HTR-8/SVneo (cell line): ENCODE measurements at regions not wholly inside any gene's neighbourhood (a gene's known extent, or its start where the extent isn't known, plus 50 kb on each side); places are given as distances from the start of the nearest gene placed in this dataset.
"Not testable (repeated sequence)": the region's sequence is repeated elsewhere in the genome, so short reads cannot be mapped to it uniquely, and the experiment has no call there.

Experiments
- DNase-seq: peaks from one replicate; pipeline ENCODE4 v3.0.0; 2011; ENCODE audit warnings: low spot score, mixed read lengths; ENCODE audit not compliant: insufficient read length
- FAIRE-seq: peaks from 2 replicates; lab custom pipeline; 2011; peaks lifted over from hg19 to GRCh38; lab: Jason Lieb, UNC

DNA sequence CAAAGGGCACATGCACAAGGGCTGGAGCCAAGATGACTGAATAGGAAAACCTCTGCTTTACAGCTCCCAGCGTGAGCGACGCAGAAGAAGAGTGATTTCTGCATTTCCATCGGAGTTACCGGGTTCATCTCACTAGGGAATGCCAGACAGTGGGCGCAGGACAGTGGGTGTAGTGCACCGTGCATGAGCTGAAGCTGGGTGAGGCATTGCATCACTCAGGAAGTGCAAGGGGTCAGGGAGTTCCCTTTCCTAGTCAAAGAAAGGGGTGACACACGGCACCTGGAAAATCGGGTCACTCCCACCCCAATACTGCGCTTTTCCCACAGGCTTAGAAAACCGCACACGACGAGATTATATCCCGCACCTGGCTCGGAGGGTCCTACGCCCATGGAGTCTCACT is 64.5 kb upstream of the HTR1E start:
- not testable (repeated sequence) for FAIRE-seq, DNase-seq

DNA sequence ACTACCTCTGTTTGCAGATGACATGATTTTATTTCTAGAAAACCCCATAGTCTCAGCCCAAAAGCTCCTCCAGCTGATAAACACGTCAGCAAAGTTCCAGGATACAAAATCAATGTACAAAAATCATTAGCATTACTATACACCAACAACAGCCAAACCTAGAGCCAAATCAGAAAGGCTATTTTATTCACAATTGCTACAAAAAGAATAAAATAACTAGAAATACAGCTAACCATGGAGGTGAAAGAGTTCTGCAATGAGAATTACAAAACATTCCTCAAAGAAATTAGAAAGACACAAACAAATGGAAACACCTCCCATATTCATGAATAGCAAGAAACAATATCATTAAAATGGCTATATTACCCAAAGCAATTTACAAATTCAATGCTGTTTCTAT is 65.6 kb upstream of the HTR1E start:
- no peak for FAIRE-seq

DNA sequence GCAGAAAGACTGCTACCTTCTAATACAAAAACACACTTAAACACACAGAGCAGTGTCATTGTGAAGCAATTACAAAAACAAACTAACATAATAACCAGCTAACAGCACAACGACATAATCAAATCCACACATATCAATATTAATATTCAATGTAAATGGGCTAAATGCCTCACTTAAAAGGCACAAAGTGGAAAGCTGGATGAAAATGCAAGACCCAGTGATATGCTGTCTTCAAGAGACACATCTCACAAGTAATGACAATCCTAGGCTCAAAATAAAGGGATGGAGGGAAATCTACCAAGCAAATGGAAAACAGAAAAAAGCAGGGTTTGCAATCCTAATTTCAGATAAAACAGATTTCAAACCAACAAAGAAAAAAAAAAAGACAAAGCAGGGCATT is 67.8 kb upstream of the HTR1E start:
- no peak for FAIRE-seq

More for the DNA sequence above, 65.6 kb upstream of the HTR1E start:
- no peak for DNase-seq

DNA sequence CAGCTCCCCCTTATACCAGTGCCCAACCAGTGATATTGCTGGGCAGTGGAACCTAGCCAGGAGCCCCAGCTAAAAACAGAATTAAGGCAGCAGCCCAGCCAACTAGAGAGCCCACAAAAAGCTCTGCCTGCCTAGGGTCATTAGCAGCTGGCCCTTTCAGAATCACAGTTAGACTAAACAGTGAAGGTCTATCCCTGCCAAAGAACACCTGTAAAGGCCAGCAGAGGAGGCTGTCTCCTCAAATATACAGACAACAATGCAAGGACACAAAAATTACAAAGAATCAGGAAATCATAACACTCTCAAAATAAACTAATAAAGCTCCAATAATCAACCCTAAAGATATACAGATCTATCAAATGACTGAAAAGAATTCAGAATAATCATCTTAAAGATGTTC is 77.8 kb upstream of the HTR1E start:
- DNase-seq: no peak

More for the DNA sequence above, 67.8 kb upstream of the HTR1E start:
- no peak for DNase-seq

DNA sequence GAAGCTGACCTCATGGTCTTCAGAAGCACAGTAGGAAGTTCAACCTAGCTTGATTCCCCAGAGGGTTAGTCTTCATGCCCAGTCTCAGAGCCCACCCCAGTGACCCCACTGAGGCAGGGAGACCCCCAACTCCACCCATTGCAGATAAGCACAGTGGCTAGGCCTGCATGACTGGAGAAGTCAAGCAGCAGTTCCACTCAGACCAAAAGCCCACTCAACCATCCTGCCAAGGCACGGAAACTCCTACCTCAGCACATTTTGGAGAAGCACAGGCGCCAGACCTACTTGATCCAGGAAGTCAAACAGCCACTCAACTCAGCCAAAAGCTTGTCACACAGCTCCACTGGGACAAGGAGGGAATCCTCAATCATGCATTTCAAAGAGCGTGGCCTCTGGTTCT is 78.4 kb upstream of the HTR1E start:
- no peak for DNase-seq
- no peak for FAIRE-seq

More for the DNA sequence above, 77.8 kb upstream of the HTR1E start:
- no peak for FAIRE-seq

DNA sequence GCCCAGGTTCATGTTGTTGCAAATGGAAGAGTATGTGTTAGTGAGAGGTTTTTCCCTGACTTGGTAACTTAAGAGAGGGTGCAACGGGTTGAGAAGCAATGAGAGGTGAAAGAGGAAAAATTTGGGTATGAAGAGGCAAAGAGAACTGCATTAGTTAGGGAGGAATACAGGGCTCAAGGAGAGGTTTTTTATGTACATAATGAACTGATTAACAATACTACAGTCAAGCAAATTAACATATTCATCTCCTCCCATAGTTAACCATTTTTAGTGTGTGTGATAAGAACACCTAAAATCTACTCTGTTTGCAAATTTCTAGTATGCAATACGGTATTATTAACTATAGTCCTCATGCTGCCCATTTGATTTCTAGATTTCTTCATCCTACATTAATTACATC is 79.5 kb upstream of the HTR1E start:
- DNase-seq: no peak
- FAIRE-seq: no peak

DNA sequence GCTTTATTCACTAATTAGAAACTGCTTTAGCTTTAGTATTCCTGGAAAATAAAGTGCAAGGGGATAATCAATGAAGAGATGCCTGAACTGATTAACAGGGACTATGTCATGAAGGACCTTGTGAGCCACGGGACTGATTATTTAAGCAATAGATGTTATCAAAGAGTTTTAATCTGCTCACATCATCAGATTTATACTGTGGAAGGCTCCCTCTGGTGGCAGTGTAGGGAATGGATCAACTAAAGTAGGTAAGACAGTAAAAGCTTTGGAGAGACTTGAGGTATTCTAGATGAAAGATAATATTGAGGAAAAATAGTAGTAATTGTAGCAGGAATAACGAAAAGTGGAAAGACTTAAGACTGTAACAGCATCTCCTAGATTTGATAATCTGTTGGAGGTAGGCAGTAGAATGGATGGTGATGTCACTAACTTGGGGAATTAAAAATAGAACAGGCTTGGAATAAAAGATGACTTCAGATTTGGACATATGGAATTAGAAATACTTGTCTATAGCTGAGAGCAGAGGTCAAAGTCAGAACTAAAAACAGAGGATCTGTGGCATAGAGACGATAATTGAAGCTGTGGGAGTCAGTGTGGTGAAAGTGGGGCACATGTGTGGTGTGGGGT is 80.3 kb upstream of the HTR1E start:
- DNase-seq (peak; percentile 3), FAIRE-seq (no peak)

DNA sequence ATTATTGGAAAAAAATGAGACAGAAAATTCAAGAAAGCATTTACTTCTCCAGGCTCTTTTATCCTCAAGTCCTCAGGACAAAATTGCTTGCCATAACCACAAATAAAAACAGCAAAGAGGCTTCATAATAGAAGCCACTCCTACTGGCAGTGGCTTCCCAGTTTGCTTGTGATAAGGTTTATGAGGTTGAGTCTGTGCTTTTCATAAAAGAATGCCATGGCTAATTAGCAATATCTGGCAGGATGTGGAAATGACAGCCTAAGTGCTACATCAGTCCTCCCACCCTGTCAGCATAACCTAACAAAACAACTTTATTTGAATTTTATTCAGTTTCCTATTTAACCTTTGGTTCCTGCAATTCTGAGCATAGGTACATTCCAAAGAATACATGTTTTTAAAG is 80.9 kb upstream of the HTR1E start:
- no peak for DNase-seq
- no peak for FAIRE-seq

DNA sequence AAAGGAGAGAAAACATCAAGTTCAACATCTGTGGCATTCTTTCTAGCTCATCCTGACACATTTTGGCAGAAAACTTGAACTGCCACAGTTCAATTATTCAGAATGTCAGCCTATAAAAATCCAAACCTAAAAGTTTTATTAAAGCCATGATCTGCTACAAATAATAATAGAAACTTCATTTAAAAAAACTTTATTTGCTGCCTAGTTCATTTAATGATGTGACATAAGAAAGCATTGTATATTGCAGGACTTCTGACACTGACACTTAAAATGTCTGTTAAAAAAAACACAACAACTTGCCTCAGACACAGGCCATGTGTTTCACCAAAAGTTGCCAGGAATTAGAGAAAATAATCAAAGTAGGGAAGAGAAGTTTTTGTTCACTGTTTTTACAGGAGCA is 88.3 kb upstream of the HTR1E start:
- no peak for DNase-seq
- no peak for FAIRE-seq

DNA sequence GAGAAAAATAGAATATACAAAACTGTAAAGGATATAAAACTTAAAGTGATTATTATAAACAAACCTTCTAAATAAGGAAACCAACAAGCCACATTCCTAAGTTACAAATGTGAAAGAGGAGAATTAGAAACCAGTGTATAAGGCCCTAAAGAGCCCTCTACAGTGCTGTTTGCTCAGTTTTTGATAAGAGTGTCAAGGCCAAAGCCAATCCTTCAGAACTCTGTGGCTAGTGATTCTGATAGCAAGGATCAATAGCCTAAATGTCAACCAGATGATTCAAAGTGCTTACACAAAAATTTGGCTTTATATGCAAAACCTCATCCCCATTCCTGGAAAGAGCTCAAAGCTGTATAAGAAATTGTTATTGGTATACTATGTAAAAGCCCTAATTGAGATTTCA is 104.6 kb upstream of the HTR1E start:
- no peak for DNase-seq
- FAIRE-seq: no peak

DNA sequence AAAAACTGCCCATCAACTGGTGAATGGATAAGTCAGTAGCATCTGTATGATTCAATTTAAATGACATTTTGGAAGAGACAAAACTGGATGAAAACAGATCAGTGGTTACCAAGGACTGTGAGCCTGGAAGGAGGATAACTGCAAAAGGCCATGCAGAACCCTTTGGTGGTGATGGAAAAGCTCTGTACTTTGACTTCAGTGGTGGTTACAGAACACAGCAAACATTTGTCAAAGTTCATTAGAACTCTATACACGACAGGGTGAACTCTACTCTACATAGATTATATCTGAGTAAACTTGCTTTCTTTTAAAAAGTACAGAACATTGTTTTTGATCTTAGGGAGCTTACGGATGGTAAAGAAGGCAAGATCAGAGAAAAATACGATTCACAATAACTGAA is 111.9 kb upstream of the HTR1E start:
- no peak for FAIRE-seq
- no peak for DNase-seq

DNA sequence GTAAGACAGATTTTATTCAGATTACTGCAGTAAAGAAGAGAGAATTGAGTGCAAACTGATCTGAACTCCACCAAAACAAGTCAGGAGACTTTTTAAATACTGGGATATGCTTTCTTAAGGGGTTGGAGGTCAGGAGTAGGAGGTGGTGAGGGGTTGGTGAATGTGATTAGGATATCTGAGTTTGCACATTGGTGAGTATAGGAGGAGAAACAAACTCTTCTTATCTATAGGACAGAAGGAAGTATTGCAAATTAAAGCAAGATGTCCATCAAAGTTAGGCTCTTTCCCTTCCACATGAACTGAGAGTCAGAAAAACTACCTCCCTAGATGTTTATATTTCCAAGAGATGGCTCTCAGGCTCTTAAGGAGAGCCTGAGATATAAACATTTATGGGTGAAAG is 114.6 kb upstream of the HTR1E start:
- DNase-seq (no peak), FAIRE-seq (no peak)

DNA sequence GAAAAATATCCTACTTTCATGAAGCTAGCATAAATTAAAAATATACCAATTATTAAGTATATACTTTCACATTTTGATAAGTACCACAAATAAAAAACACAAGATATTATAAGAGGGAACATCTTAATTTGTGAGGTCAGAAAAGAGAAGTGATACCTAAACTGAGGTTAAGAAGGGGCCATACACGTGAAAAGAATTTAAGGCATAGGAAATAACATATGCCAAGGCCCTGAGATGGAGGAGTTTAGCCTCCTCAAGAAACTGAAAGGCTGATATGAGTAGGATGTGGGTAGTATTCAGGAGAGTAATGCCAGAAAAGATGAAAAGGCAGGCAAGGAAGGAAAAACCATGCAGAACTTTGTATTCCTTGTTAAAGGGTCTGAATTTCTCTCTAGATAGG is 116.6 kb upstream of the HTR1E start:
- no peak for FAIRE-seq

DNA sequence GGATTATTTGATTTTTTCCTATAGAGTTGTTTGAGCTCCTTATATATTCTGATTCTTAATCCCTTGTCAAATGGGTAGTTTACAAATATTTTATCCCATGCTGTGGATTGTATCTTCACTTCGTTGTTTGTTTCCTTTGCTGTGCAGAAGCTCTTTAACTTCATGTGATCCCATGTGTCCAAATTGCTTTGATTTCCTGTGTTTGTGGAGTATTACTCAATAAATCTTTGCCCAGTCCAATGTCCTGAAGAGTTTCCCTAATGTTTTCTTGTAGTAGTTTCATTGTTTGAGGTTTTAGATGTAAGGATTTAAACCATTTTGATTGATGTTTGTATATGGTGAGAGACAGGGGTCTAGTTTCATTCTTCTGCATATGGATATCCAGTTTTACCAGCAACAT is 143.7 kb upstream of the HTR1E start:
- FAIRE-seq (no peak), DNase-seq (no peak)

More for the DNA sequence above, 116.6 kb upstream of the HTR1E start:
- no peak for DNase-seq

DNA sequence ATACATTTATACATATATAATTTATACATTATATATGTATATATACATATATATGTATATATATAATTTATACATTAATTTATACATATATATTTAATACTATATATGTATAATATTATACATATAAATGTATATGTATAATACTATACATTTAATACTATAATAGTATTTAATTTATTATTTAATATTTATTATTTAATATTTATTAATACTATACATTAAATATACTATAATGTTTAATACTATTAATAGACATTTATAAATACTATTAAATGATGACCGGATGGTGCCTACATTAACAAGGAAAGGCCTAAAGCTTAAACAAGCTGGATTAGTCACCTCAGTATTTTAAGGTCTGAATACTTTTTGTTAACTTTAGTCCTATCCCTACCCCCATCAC is 145.9 kb upstream of the HTR1E start:
- DNase-seq (no peak), FAIRE-seq (no peak)

DNA sequence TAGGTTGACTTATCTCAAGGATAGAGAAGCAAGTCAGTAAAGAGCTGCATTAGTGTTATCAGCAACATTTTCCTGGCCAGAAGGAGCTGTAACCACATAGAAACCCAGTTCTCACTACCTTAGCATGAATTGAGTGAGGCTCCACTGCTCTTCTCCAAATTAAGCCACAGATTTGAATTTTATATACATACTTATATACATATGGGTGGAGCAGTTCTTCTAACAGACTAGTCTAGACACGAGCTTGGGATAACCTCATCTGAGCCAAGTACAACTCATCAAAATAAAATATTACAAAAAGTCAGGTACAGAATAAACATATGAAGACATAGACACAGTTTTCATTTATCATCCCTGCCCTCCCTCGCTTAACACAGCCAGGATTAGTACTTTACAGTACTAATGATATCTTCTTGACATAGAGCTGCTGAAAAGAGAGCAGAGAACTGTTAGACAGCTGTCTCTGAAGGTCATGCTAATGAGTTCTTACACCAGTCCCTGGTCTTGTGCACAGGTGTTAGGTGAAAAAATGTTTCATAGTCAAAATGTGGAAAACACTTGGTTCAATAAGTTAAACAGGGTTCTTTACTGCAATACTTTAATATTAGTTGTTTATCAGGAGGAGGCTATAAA is 147.4 kb upstream of the HTR1E start:
- DNase-seq: no peak
- FAIRE-seq: no peak

DNA sequence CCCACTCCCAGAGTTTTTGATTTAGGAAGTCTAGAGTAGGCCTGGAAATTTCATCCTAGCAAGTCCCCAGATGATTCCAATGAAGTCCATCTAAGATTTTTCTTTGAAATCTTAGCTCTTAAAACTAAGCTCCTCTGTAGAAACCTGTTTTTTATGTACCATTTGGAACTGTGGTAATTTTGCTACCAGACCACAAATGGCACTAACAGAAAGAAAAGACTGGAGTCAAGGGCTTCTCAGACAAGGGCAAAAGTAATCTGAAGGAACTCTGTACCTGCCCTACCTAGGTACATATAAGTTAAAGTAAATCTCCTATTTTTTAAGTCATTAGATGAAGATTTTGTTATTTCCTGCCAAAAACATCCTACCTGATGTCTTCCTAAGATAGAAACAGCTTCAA is 155.0 kb upstream of the HTR1E start:
- DNase-seq (no peak), FAIRE-seq (no peak)

DNA sequence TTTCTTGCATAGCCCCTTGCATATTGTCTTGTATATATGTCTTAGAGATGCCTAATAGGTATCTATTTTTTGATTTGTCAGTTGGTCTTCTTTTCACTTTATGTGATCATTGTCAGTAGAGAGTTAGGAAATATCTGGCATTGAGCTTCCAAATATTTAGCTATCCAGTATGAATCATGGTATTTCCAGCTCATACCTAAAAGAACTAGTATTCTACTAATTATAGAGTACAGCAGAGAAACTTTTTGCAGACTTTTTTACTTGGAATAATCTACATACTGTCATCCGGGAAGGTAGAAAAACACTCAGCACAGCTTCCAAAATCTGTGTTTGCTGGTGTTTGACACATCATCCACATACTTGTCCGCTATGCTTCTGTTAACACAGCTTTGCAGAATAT is 156.4 kb upstream of the HTR1E start:
- no peak for DNase-seq
- no peak for FAIRE-seq

DNA sequence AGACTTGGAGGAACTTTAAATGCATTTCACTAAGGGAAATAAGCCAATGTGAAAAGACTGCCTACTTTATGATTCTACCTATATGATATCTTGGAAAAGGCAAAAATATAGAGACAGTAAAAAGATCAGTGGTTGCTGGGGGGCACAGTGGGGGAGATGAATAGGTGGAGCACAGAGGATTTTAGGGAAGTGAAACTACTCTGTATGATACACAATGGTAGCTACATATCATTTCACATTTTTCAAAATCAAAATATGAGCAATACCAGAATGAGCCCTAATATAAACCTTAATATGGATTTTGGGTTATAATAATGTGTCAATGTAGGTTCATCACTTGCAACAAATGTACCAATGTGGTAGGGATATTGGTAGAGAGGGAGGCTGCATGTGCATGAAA is 161.4 kb upstream of the HTR1E start:
- no peak for FAIRE-seq
- no peak for DNase-seq

DNA sequence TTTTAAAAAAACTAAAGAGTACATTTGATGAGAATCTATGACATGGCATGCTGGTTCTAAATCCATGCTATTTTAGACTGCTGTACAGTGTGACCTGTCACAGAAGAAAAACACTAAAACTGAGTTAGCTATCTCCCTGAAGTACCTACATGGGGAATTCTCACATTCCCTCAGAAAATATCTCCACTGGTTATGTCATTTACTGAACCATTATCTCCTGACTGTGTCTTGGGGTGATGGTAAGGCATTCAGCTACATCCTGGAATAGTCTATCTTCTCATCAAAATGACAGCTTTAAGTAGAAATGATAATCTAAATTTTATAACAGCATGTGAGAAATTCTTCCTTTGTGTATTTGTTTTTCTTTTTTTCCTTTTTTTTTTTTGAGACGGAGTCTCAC is 172.1 kb upstream of the HTR1E start:
- no peak for DNase-seq
- FAIRE-seq: no peak

DNA sequence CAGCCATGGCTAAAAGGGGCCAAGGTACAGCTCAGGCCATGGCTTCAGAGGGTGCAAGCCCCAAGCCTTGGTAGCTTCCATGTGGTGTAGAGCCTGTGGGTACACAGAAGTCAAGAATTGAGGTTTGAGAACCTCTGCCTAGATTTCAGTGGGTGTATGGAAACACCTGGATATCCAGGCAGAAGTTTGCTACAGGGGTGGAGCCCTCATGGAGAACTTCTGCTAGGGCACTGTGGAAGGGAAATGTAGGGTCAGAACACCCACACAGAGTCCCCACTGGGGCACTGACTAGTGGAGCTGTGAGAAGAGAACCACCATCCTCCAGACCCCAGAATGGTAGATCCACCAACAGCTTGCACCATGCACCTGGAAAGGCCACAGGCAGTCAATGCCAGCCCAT is 177.4 kb upstream of the HTR1E start:
- not testable (repeated sequence) for FAIRE-seq, DNase-seq

DNA sequence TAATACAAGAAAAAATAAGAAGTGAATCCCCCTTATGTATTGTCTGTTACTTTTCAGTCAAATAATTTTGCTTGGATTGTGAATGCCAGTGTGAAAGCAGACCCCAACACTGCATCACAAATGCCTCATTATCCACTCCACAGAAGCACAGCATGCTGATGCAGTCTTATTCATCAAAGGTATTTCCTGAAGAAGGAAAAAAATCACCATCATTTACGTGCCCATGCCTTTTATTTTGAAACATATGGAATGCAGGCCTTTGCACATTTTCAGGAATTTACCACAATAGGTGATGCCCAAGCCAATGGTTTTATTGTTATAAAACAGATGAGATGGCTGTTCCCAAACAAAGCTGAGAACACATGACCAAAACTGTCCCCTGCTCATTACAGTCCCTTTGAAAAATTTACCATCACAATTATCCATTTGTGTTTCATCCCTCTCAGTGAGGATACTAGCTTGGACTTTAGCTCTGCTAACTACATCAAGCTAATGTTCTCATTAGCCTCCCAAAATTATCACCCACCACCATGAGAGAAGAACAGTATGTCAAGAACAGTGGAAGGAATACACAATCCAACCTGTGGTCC is 180.6 kb upstream of the HTR1E start:
- FAIRE-seq (no peak), DNase-seq (no peak)
